ENCODE measurements at regions not wholly inside any gene's neighbourhood (a gene's known extent, or its start where the extent isn't known, plus 50 kb on each side); places are given as distances from the start of the nearest gene placed in this dataset.

- in situ Hi-C loops (cut with MboI) (no loop called here), intact Hi-C loops (cut with micrococcal nuclease) (no loop called here)
- Histone ChIP-seq H3K27ac (ENCODE audit: extremely low read depth, low read depth, low read length) (no peak overlapping the region), H3K9me3 (replicated peaks; ENCODE audit: control insufficient read depth, insufficient read depth, low read depth, low read length) (no peaks in the 10 kb centered on the region), H3K36me3 (ENCODE audit: control insufficient read depth, insufficient read depth, low read length) (no peaks in the 10 kb centered on the region), H3K4me3 (no peak overlapping the region), H3K4me2 (ENCODE audit: insufficient read depth, low read length) (no peak overlapping the region), H3K27me3 (ENCODE audit: control insufficient read depth in 2 of 2, insufficient read depth in 2 of 2, low read length in 2 of 2) (no peaks in the 10 kb centered on the region), H3K9me1 (ENCODE audit: control insufficient read depth, insufficient read depth, low read length) (no peaks in the 10 kb centered on the region), H2AFZ (ENCODE audit: low read depth, low read length) (peak overlapping the region; percentile 10; the same call in 1 of the 2 replicates), H3K4me1 (replicated peaks in 1 of 2; ENCODE audit: control insufficient read depth in 2 of 2, insufficient read depth in 2 of 2, low read length in 2 of 2) (no peaks in the 10 kb centered on the region), H3K9ac (ENCODE audit: insufficient read depth in 1 of 2, low read depth in 2 of 2, low read length in 2 of 2) (no peak overlapping the region), H4K20me1 (replicated peaks; ENCODE audit: control insufficient read depth, insufficient read depth, low read length) (no peaks in the 10 kb centered on the region), H3K79me2 (ENCODE audit: control insufficient read depth, insufficient read depth, low read length) (no peaks in the 10 kb centered on the region)
- DNase-seq (ENCODE audit: extremely low read depth in 1 of 4, low spot score in 3 of 4) (no peak), ATAC-seq (no peak), FAIRE-seq (no peak)
- no peak for TF ChIP-seq KAT7 (CRISPR knock-in tag; IDR thresholded peaks at IDR 0.05; ENCODE audit: borderline replicate concordance)
- no peak for TF ChIP-seq XRCC4 (IDR thresholded peaks at IDR 0.05; ENCODE audit: extremely low read depth, insufficient read depth, insufficient read length)
- no peak for TF ChIP-seq NCOA6 (IDR thresholded peaks at IDR 0.05)
- TF ChIP-seq ZBTB7A (IDR thresholded peaks at IDR 0.05; ENCODE audit: borderline replicate concordance, control insufficient read depth, low read depth, low read length) = no peak
- no peak for TF ChIP-seq HDAC8 (tag; IDR thresholded peaks at IDR 0.05)
- TF ChIP-seq ZNF785 (CRISPR knock-in tag; IDR thresholded peaks at IDR 0.05) = no peak
- no peak for TF ChIP-seq YBX1 (IDR thresholded peaks at IDR 0.05)
- TF ChIP-seq ZNF511 (CRISPR knock-in tag; IDR thresholded peaks at IDR 0.05) = no peak
- no peak for TF ChIP-seq NFATC3 (IDR thresholded peaks at IDR 0.05)
- no peak for TF ChIP-seq ILF3 (IDR thresholded peaks at IDR 0.05; ENCODE audit: borderline replicate concordance)
- no peak for TF ChIP-seq TRIM28 (IDR thresholded peaks at IDR 0.05)
- TF ChIP-seq PHF21A (IDR thresholded peaks at IDR 0.05; ENCODE audit: borderline replicate concordance, low read depth) = no peak
- no peak for TF ChIP-seq PPARD (CRISPR knock-in tag; IDR thresholded peaks at IDR 0.05)
- TF ChIP-seq POLR2AphosphoS5 (IDR thresholded peaks at IDR 0.05; ENCODE audit: control insufficient read depth, insufficient read depth, low read depth, low read length) = no peak
- TF ChIP-seq RBBP5 (IDR thresholded peaks at IDR 0.05; ENCODE audit: borderline replicate concordance, insufficient read depth, low read length, poor library complexity, severe bottlenecking) = no peak
- TF ChIP-seq ZNF431 (CRISPR knock-in tag; IDR thresholded peaks at IDR 0.05) = no peak
- TF ChIP-seq TARDBP (IDR thresholded peaks at IDR 0.05) = no peak
- ChIA-PET POLR2A (no interaction called here), CTCF (ENCODE audit: low intra/inter-chr PET ratio) (no interaction called here)
- 8% methylated on average over 1 of the region's 1 CpG for WGBS (ENCODE audit: insufficient coverage, low coverage, missing lambda C conversion rate)
- no TSS peak for BruUV-seq (replicated peaks)
These were observed 561.5 kb upstream of the POT1 start for GRCh38 chr7:125491137-125491536.
